ENCODE measurements at regions not wholly inside any gene's neighbourhood (a gene's known extent, or its start where the extent isn't known, plus 50 kb on each side); places are given as distances from the start of the nearest gene placed in this dataset.

DNA sequence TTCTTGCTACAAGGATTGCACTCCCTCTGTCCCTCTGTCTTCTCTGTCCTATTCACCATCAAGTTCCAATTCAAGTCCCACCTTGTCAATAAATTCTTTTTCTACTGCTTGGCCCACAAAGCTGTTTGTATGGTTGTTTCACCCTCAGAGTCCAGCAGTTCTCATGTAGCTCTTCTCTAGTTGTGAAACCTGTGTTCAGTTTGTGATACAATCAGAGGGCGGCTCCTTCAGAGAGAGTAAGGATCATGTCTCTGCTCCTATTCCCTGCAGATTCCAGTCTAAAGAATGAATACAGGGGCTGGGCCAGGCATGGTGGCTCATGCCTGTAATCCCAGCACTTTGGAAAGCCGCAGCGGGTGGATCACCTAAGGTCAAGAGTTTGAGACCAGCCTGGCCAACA, 126.6 kb upstream of the BET1 start:
- no peak overlapping the region for H3K4me3 Mint-ChIP-seq
- no peaks in the 10 kb centered on the region for H3K36me3 Mint-ChIP-seq (ENCODE audit: low read depth)
- H3K9me3 Mint-ChIP-seq: no peaks in the 10 kb centered on the region
- H3K27me3 Mint-ChIP-seq (ENCODE audit: low read depth): no peaks in the 10 kb centered on the region
- TF ChIP-seq, protein P1, sequence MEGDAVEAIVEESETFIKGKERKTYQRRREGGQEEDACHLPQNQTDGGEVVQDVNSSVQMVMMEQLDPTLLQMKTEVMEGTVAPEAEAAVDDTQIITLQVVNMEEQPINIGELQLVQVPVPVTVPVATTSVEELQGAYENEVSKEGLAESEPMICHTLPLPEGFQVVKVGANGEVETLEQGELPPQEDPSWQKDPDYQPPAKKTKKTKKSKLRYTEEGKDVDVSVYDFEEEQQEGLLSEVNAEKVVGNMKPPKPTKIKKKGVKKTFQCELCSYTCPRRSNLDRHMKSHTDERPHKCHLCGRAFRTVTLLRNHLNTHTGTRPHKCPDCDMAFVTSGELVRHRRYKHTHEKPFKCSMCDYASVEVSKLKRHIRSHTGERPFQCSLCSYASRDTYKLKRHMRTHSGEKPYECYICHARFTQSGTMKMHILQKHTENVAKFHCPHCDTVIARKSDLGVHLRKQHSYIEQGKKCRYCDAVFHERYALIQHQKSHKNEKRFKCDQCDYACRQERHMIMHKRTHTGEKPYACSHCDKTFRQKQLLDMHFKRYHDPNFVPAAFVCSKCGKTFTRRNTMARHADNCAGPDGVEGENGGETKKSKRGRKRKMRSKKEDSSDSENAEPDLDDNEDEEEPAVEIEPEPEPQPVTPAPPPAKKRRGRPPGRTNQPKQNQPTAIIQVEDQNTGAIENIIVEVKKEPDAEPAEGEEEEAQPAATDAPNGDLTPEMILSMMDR (IDR thresholded peaks at IDR 0.05; ENCODE audit: unreplicated experiment in 3 of 3): no peak
- peaks cover 26% of the 10 kb centered on the region for H3K4me1 Mint-ChIP-seq
- H3K27ac Mint-ChIP-seq: peak overlapping the region in 2 of 3 experiments; percentile 8 to 58

DNA sequence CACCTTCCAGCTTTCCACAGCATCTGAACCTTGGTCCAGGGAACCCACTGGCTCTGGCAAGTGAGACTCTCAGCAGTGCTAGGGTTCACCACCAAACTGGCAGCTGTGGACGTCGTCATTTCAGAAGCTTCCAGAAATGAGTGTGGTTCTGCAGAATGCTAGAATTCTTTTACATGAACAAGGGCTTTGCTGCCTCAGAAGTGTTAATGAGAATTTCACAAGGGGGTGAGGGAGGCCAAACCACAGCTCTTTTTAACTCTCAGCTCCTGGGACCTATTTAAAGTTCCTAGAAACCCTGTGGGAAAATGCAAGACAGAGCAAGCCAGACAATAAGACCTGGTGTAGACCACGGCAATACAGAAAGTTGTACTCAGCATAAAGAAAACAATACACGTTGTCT, 129.3 kb upstream of the BET1 start:
- no peak overlapping the region for H3K27ac Mint-ChIP-seq
- no peaks in the 10 kb centered on the region for H3K9me3 Mint-ChIP-seq
- no peaks in the 10 kb centered on the region for H3K27me3 Mint-ChIP-seq (ENCODE audit: low read depth)
- H3K36me3 Mint-ChIP-seq (ENCODE audit: low read depth): no peaks in the 10 kb centered on the region
- no peak overlapping the region for H3K4me3 Mint-ChIP-seq
- TF ChIP-seq, protein P1 (IDR thresholded peaks at IDR 0.05; ENCODE audit: unreplicated experiment in 3 of 3): no peak
- peaks cover 20% of the 10 kb centered on the region for H3K4me1 Mint-ChIP-seq

DNA sequence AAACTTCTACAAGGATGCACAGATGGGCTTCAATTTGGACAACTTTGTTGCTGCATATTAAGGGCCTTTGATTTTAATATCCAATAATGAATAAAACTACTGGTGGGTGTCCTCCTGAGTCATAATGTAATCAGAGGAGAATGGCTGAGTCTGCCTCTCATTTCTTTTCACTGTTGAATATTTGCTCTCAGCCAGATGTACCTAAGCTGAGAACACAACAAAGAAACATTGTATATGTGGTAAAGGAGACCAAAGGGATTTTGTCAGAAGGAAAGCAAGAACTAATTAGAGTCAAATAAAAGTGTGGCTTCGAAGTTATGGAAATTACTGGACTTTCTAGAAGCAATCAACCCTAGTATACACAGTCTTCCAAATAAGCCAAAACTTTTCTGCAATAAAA, 131.0 kb upstream of the BET1 start:
- TF ChIP-seq, protein P1 (IDR thresholded peaks at IDR 0.05; ENCODE audit: unreplicated experiment in 3 of 3): no peak
- Mint-ChIP-seq H3K4me1 (peaks cover 6% of the 10 kb centered on the region), H3K4me3 (no peak overlapping the region), H3K27me3 (ENCODE audit: low read depth) (no peaks in the 10 kb centered on the region), H3K9me3 (no peaks in the 10 kb centered on the region), H3K36me3 (ENCODE audit: low read depth) (no peaks in the 10 kb centered on the region), H3K27ac (no peak overlapping the region)

DNA sequence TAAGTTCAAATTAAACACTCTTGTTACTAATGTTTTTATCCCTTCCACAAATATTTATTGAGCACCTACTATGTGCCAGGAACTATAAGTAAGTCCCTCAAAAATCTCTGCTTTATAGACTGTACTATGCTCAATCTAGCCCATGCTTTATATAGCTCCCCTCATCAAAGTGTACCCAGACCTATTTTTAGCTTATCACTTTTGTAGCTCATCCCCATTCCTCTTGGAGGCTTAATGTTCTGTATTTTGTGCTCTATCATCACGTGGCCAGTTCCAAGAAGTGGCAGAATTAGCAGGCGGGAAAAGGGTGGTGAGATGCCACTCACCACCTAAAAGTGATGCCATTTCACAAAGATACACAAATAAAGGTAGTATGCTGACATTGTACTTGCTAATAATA, 138.1 kb upstream of the BET1 start:
- Mint-ChIP-seq H3K4me1 (no peaks in the 10 kb centered on the region), H3K4me3 (no peak overlapping the region), H3K27me3 (ENCODE audit: low read depth) (no peaks in the 10 kb centered on the region), H3K36me3 (ENCODE audit: low read depth) (no peaks in the 10 kb centered on the region), H3K9me3 (no peaks in the 10 kb centered on the region), H3K27ac (no peak overlapping the region)
- TF ChIP-seq, protein P1 (IDR thresholded peaks at IDR 0.05; ENCODE audit: unreplicated experiment in 3 of 3): no peak

DNA sequence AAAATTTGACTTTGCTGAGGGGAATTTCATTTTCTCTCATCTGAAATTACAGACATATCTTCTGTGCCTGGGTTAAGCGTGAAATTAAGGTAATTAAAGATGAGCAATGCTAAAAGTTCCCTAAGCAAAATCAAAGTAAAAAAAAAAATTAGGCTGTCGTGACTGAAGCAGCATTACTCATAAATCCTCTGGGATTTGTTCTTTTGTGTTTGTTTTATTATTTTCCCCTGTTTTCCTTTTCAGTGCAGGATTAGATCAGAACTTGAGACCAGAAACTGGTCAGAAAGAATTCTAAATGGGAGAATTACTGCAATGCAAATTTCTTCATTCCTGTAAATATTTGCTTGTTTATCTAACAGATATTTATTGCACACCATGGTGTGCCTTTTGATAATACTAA, 141.4 kb upstream of the BET1 start:
- no peak overlapping the region for H3K4me3 Mint-ChIP-seq
- H3K9me3 Mint-ChIP-seq: no peaks in the 10 kb centered on the region
- no peaks in the 10 kb centered on the region for H3K4me1 Mint-ChIP-seq
- no peaks in the 10 kb centered on the region for H3K36me3 Mint-ChIP-seq (ENCODE audit: low read depth)
- no peaks in the 10 kb centered on the region for H3K27me3 Mint-ChIP-seq (ENCODE audit: low read depth)
- TF ChIP-seq, protein P1 (IDR thresholded peaks at IDR 0.05; ENCODE audit: unreplicated experiment in 3 of 3): no peak
- no peak overlapping the region for H3K27ac Mint-ChIP-seq

DNA sequence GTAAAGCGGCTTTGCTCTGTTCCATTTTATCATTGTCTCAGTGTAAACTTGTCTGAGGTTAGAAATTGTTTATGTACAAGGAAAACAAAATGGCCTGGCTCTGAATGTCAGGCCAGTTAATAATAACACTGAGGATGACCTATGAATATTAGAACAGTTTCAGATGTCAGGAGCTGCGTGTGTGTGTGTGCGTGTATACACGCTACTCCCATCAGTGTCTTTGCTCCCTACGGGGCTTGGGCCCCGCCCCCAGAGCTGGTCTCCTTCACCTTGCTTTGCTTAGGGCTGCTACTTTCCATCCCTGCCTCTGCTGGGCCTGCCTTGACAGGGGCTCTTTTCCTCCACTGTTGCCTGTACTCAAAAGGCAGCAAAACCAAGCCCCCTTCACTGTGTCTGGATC, 142.3 kb upstream of the BET1 start:
- no peaks in the 10 kb centered on the region for H3K9me3 Mint-ChIP-seq
- no peaks in the 10 kb centered on the region for H3K36me3 Mint-ChIP-seq (ENCODE audit: low read depth)
- H3K4me1 Mint-ChIP-seq: no peaks in the 10 kb centered on the region
- no peaks in the 10 kb centered on the region for H3K27me3 Mint-ChIP-seq (ENCODE audit: low read depth)
- H3K4me3 Mint-ChIP-seq: no peak overlapping the region
- TF ChIP-seq, protein P1 (IDR thresholded peaks at IDR 0.05; ENCODE audit: unreplicated experiment in 3 of 3): no peak
- H3K27ac Mint-ChIP-seq: no peak overlapping the region

Data from nephron (organoid).